ENCODE measurements at regions not wholly inside any gene's neighbourhood (a gene's known extent, or its start where the extent isn't known, plus 50 kb on each side); places are given as distances from the start of the nearest gene placed in this dataset.

- Histone ChIP-seq H3K27ac (ENCODE audit: insufficient read length, low read depth, low read length) (no peak overlapping the region), H2BK20ac (ENCODE audit: low read depth, low read length, poor library complexity, severe bottlenecking) (no peak overlapping the region), H3K79me2 (ENCODE audit: insufficient read depth, low read length) (no peaks in the 10 kb centered on the region), H3K18ac (ENCODE audit: insufficient read length, low read depth, low read length) (no peak overlapping the region), H3K27me3 (ENCODE audit: insufficient read depth, low read length) (no peaks in the 10 kb centered on the region), H3K56ac (ENCODE audit: insufficient read length, low read depth, low read length) (no peak overlapping the region), H4K5ac (ENCODE audit: insufficient read length, low read depth, low read length) (no peak overlapping the region), H3K9me3 (ENCODE audit: control insufficient read depth, low read depth, low read length) (no peaks in the 10 kb centered on the region), H2BK120ac (ENCODE audit: low read depth, low read length, poor library complexity, severe bottlenecking) (no peak overlapping the region), H3K79me1 (ENCODE audit: insufficient read depth, low read depth, low read length, poor library complexity, severe bottlenecking) (no peaks in the 10 kb centered on the region), H2BK5ac (ENCODE audit: insufficient read length, low read length) (no peak overlapping the region), H4K20me1 (ENCODE audit: control insufficient read depth, insufficient read depth, insufficient read length) (no peaks in the 10 kb centered on the region), H3K4ac (ENCODE audit: low read depth, low read length) (no peak overlapping the region), H4K91ac (ENCODE audit: insufficient read length, low read depth, low read length) (no peak overlapping the region), H3K14ac (ENCODE audit: insufficient read depth, low read length) (no peak overlapping the region), H3K23me2 (ENCODE audit: insufficient read length, low read depth, low read length, poor library complexity, severe bottlenecking) (no peaks in the 10 kb centered on the region), H3K23ac (ENCODE audit: insufficient read length, low read depth, low read length) (no peak overlapping the region), H2BK12ac (ENCODE audit: insufficient read length, low read depth, low read length) (no peak overlapping the region), H3K4me2 (ENCODE audit: insufficient read depth, insufficient read length, low read length) (no peak overlapping the region), H3K9ac (ENCODE audit: extremely low read depth, insufficient read length, low read length) (no peak overlapping the region), H3T11ph (ENCODE audit: low read length) (no peak overlapping the region), H3K4me1 (ENCODE audit: insufficient read depth, low read length) (peaks cover 4% of the 10 kb centered on the region; the same call in 1 of the 2 replicates), H2AK5ac (ENCODE audit: insufficient read length, low read length) (no peak overlapping the region), H2BK15ac (ENCODE audit: low read depth, low read length) (no peak overlapping the region), H4K8ac (replicated peaks; ENCODE audit: insufficient read length, low read depth, low read length) (no peak overlapping the region), H2AFZ (ENCODE audit: low read length) (no peak overlapping the region)
- no peak overlapping the region for H3K4me3 Mint-ChIP-seq
- DNase-seq = no peak
- no peak overlapping the region for H3K27ac Mint-ChIP-seq
- H3K9me3 Mint-ChIP-seq = no peaks in the 10 kb centered on the region; a peak in 1 of 5 replicates
- no peaks in the 10 kb centered on the region for H3K27me3 Mint-ChIP-seq (ENCODE audit: low read depth)
- TF ChIP-seq CTCF (conservative IDR thresholded peaks at IDR 0.05) = no peak
- H3K4me1 Mint-ChIP-seq = peaks cover 4 to 22% of the 10 kb centered on the region in 2 experiments
- no CpG with 5 or more reads among the region's 3 CpGs for WGBS (ENCODE audit: extremely low coverage, insufficient read length, low lambda C conversion rate)
- no peaks in the 10 kb centered on the region; a peak in 1 of 7 replicates for H3K36me3 Mint-ChIP-seq (ENCODE audit: insufficient read depth in 1 of 3, low read depth in 3 of 3)
These were observed 523.4 kb upstream of the PFKP start for GRCh38 chr10:2543974-2544373.
